Body of pancreas (tissue), 4 donors: ENCODE measurements at regions not wholly inside any gene's neighbourhood (a gene's known extent, or its start where the extent isn't known, plus 50 kb on each side); places are given as distances from the start of the nearest gene placed in this dataset.

Experiments
- ATAC-seq: fragments of 150-250 bp; one replicate; pipeline ENCODE4 v1.9.1; 2016
- DNase-seq, 4 donors: peaks; one replicate each; pipeline ENCODE4 v3.0.0-alpha.2; 2019
- H3K27ac ChIP-seq, 4 donors: fragments of 200-600 bp; sonication (generic); 1 replicate in 3 of 4; 2 replicates in 1 of 4; pipeline versions ENCODE4 v1.5.1 to v1.6.1; 2016 to 2019; ENCODE audit warnings: mild to moderate bottlenecking in 1 of 4, mixed read lengths in 1 of 4, moderate library complexity in 1 of 4
- H3K27me3 ChIP-seq, 2 donors: fragments of 200-600 bp; sonication (generic); one replicate each; pipeline ENCODE4 v1.6.0; 2016; ENCODE audit warnings: mild to moderate bottlenecking in 1 of 2
- H3K36me3 ChIP-seq, 2 donors: fragments of 200-600 bp; sonication (generic); replicated peaks in 1 of 2; 2 replicates each; pipeline ENCODE4 v1.5.1; 2016; ENCODE audit warnings: low read depth in 2 of 2; ENCODE audit not compliant: insufficient read depth in 1 of 2
- H3K4me1 ChIP-seq: fragments of 200-600 bp; sonication (generic); one replicate; pipeline ENCODE4 v1.6.0; 2016
- H3K4me3 ChIP-seq, 2 donors: fragments of 200-600 bp; sonication (generic); 1 replicate in 1 of 2; 2 replicates in 1 of 2; pipeline ENCODE4 v1.5.1; 2016 to 2019
- H3K9me3 ChIP-seq, 3 donors: fragments of 200-600 bp; sonication (generic); 1 replicate in 2 of 3; 2 replicates in 1 of 3; pipeline ENCODE4 v1.5.1; 2016
- CTCF ChIP-seq, 7 experiments: fragments of 450-650 bp in 4 of 7; fragments of 200-600 bp in 3 of 7; sonication (generic) in 3 of 7; IDR thresholded peaks; one replicate each; pipeline ENCODE4 v1.5.1; 2016 to 2019; ENCODE audit warnings: antibody characterized with exemption in 7 of 7
- POLR2A ChIP-seq, 3 donors: fragments of 450-650 bp; IDR thresholded peaks; one replicate each; pipeline ENCODE4 v1.6.1; 2016; ENCODE audit warnings: antibody characterized with exemption in 3 of 3, mild to moderate bottlenecking in 2 of 3
- WGBS, 2 donors: methylation state at CpG; one replicate each; pipeline ENCODE4 v1.1.5; 2017; 5-methylcytosine and 5-hydroxymethylcytosine counted together
- intact Hi-C: fragments of 100-400 bp; cut with DNase I; formaldehyde crosslinking; loops from one replicate; pipeline ENCODE4 v1.15.1; 2023

- H3K27ac ChIP-seq = no peak overlapping the region
- H3K9me3 ChIP-seq = no peaks in the 10 kb centered on the region
- TF ChIP-seq POLR2A (IDR thresholded peaks at IDR 0.05) (no peak), CTCF (IDR thresholded peaks at IDR 0.05) (no peak)
- ATAC-seq (no peak), DNase-seq (no peak)
- no peaks in the 10 kb centered on the region for H3K27me3 ChIP-seq
- no peaks in the 10 kb centered on the region for H3K4me1 ChIP-seq
- H3K36me3 ChIP-seq = no peaks in the 10 kb centered on the region
- WGBS, 2 donors = 32% methylated on average over 7 of the region's 7 CpGs
- intact Hi-C loops = no loop called here
- no peak overlapping the region for H3K4me3 ChIP-seq
These were observed 699.0 kb upstream of the ARRDC3 start for GRCh38 chr5:92081958-92082712.

GRCh38 chr5:92070786-92071185, 687.7 kb upstream of the ARRDC3 start:
- H3K36me3 ChIP-seq = no peaks in the 10 kb centered on the region
- peaks cover 0 to 5% (median 0%) of the 10 kb centered on the region in 3 donors for H3K9me3 ChIP-seq
- WGBS, 2 donors = 22 to 36% methylated on average over 2 of the region's 2 CpGs
- DNase-seq = no peak
- no peaks in the 10 kb centered on the region for H3K27me3 ChIP-seq
- no peak for TF ChIP-seq POLR2A (IDR thresholded peaks at IDR 0.05)
- TF ChIP-seq CTCF (IDR thresholded peaks at IDR 0.05) = no peak
- H3K4me1 ChIP-seq = no peaks in the 10 kb centered on the region
- intact Hi-C loops = no loop called here
- H3K4me3 ChIP-seq = no peak overlapping the region
- no peak overlapping the region for H3K27ac ChIP-seq
- ATAC-seq = no peak

- H3K4me3 ChIP-seq = no peak overlapping the region
- H3K27me3 ChIP-seq = no peaks in the 10 kb centered on the region
- no peak overlapping the region for H3K27ac ChIP-seq
- H3K9me3 ChIP-seq = peaks cover 0 to 5% (median 0%) of the 10 kb centered on the region in 3 donors
- ATAC-seq (no peak), DNase-seq (no peak)
- 55 to 60% methylated on average over 1 of the region's 1 CpG for WGBS, 2 donors
- H3K36me3 ChIP-seq = no peaks in the 10 kb centered on the region
- intact Hi-C loops = no loop called here
- H3K4me1 ChIP-seq = no peaks in the 10 kb centered on the region
- TF ChIP-seq POLR2A (IDR thresholded peaks at IDR 0.05) (no peak), CTCF (IDR thresholded peaks at IDR 0.05) (no peak)
These were observed 681.9 kb upstream of the ARRDC3 start for GRCh38 chr5:92064993-92065392.

GRCh38 chr5:92051741-92052140, 668.6 kb upstream of the ARRDC3 start:
- ATAC-seq (no peak), DNase-seq (no peak)
- H3K4me3 ChIP-seq = no peak overlapping the region
- H3K27ac ChIP-seq = no peak overlapping the region
- intact Hi-C loops = no loop called here
- no peaks in the 10 kb centered on the region for H3K9me3 ChIP-seq
- H3K27me3 ChIP-seq = no peaks in the 10 kb centered on the region
- TF ChIP-seq POLR2A (IDR thresholded peaks at IDR 0.05) (no peak), CTCF (IDR thresholded peaks at IDR 0.05) (no peak)
- H3K36me3 ChIP-seq = no peaks in the 10 kb centered on the region
- H3K4me1 ChIP-seq = no peaks in the 10 kb centered on the region

- no peak for TF ChIP-seq CTCF (IDR thresholded peaks at IDR 0.05)
- no peak for TF ChIP-seq POLR2A (IDR thresholded peaks at IDR 0.05)
- ATAC-seq = no peak
- H3K4me1 ChIP-seq = no peaks in the 10 kb centered on the region
- no peaks in the 10 kb centered on the region for H3K9me3 ChIP-seq
- no peak overlapping the region for H3K27ac ChIP-seq
- no peak for DNase-seq
- H3K27me3 ChIP-seq = no peaks in the 10 kb centered on the region
- 75 to 84% methylated on average over 2 of the region's 2 CpGs for WGBS, 2 donors
- intact Hi-C loops = no loop called here
- no peak overlapping the region for H3K4me3 ChIP-seq
- H3K36me3 ChIP-seq = no peaks in the 10 kb centered on the region
These were observed 667.9 kb upstream of the ARRDC3 start for GRCh38 chr5:92050970-92051369.
